HEK293 (cell line): ENCODE measurements at regions not wholly inside any gene's neighbourhood (a gene's known extent, or its start where the extent isn't known, plus 50 kb on each side); places are given as distances from the start of the nearest gene placed in this dataset.
A peak's percentile ranks its signal among the peaks of the same experiment; 100 is the strongest.

Source experiments
- CTCF ChIA-PET: fragments of 350-600 bp; formaldehyde crosslinking; extraction: SDS; loops from one replicate; lab custom pipeline; 2021; ENCODE audit warnings: antibody characterized with exemption; lab: Yijun Ruan, JAX
- POLR2A ChIA-PET: fragments of 300-600 bp; formaldehyde crosslinking; extraction: SDS; loops from one replicate; lab custom pipeline; 2020; ENCODE audit warnings: antibody characterized with exemption, inconsistent platforms; lab: Yijun Ruan, JAX
- H3K27ac ChIP-seq: fragments of 200-500 bp; sonication (Bioruptor generic); 2 replicates; pipeline ENCODE4 v1.5.1; 2014; ENCODE audit warnings: low read depth, low read length, control low read depth, inconsistent platforms; ENCODE audit errors: extremely low read depth
- H3K36me3 ChIP-seq, 2 experiments: fragments of 200-500 bp in 1 of 2; sonication (Bioruptor generic) in 1 of 2; 1 replicate in 1 of 2; 2 replicates in 1 of 2; pipeline ENCODE4 v1.5.1; 2014 to 2017; ENCODE audit warnings: inconsistent platforms in 2 of 2, low read length in 2 of 2; ENCODE audit not compliant: control insufficient read depth in 2 of 2, insufficient read depth in 1 of 2
- H3K4me1 ChIP-seq: fragments of 200-500 bp; sonication (Bioruptor generic); 2 replicates; pipeline ENCODE4 v1.5.1; 2014; ENCODE audit warnings: mild to moderate bottlenecking, low read length, inconsistent platforms; ENCODE audit not compliant: control insufficient read depth, insufficient read depth
- H3K4me3 ChIP-seq: 2 replicates; pipeline ENCODE4 v1.5.1; 2011; ENCODE audit warnings: low read depth, mild to moderate bottlenecking, control low read depth, low read length, moderate library complexity
- H3K9me3 ChIP-seq: fragments of 200-500 bp; sonication (Bioruptor generic); 2 replicates; pipeline ENCODE4 v1.5.1; 2014; ENCODE audit warnings: low read depth, low read length, inconsistent platforms; ENCODE audit not compliant: control insufficient read depth, insufficient read depth
- FEZF1 ChIP-seq: fragments of 450-650 bp; formaldehyde crosslinking; IDR thresholded peaks from 2 replicates; pipeline ENCODE4 v1.5.1; 2016; ENCODE audit warnings: missing biosample characterization, missing genetic modification characterization
- GFI1B ChIP-seq: fragments of 450-650 bp; formaldehyde crosslinking; IDR thresholded peaks from 2 replicates; pipeline ENCODE4 v1.5.1; 2016; ENCODE audit warnings: missing biosample characterization, missing genetic modification characterization
- HOXC10 ChIP-seq: sonication (generic); formaldehyde crosslinking; IDR thresholded peaks from 2 replicates; pipeline ENCODE4 v1.8.1; 2023; ENCODE audit warnings: mild to moderate bottlenecking, missing genetic modification reagents
- INSM2 ChIP-seq: fragments of 450-650 bp; formaldehyde crosslinking; IDR thresholded peaks from 2 replicates; pipeline ENCODE4 v1.5.1; 2016; ENCODE audit warnings: missing biosample characterization, missing genetic modification characterization
- KLF10 ChIP-seq: fragments of 450-650 bp; IDR thresholded peaks from 2 replicates; pipeline ENCODE4 v1.5.1; 2018; ENCODE audit warnings: missing biosample characterization, mild to moderate bottlenecking, missing genetic modification characterization
- OSR2 ChIP-seq: fragments of 450-650 bp; formaldehyde crosslinking; IDR thresholded peaks from 2 replicates; pipeline ENCODE4 v1.5.1; 2016; ENCODE audit warnings: missing biosample characterization, missing genetic modification characterization
- OVOL3 ChIP-seq: fragments of 450-650 bp; formaldehyde crosslinking; IDR thresholded peaks from 2 replicates; pipeline ENCODE4 v1.5.1; 2016; ENCODE audit warnings: missing biosample characterization, missing genetic modification characterization
- TSHZ1 ChIP-seq: fragments of 450-650 bp; formaldehyde crosslinking; IDR thresholded peaks from 2 replicates; pipeline ENCODE4 v1.5.1; 2016; ENCODE audit warnings: missing biosample characterization, missing genetic modification characterization, borderline replicate concordance
- ZBTB6 ChIP-seq: fragments of 450-650 bp; formaldehyde crosslinking; IDR thresholded peaks from 2 replicates; pipeline ENCODE4 v1.5.1; 2017; ENCODE audit warnings: missing biosample characterization, missing genetic modification characterization
- ZBTB7A ChIP-seq: fragments of 450-650 bp; formaldehyde crosslinking; IDR thresholded peaks from 2 replicates; pipeline ENCODE4 v1.5.1; 2016; ENCODE audit warnings: low read depth, missing biosample characterization, missing genetic modification characterization
- ZNF112 ChIP-seq: fragments of 450-650 bp; formaldehyde crosslinking; IDR thresholded peaks from 2 replicates; pipeline ENCODE4 v1.5.0; 2017; ENCODE audit warnings: missing biosample characterization, missing genetic modification characterization
- ZNF140 ChIP-seq: fragments of 450-650 bp; formaldehyde crosslinking; IDR thresholded peaks from 2 replicates; pipeline ENCODE4 v1.5.1; 2016; ENCODE audit warnings: missing biosample characterization, missing genetic modification characterization
- ZNF169 ChIP-seq: fragments of 450-650 bp; formaldehyde crosslinking; IDR thresholded peaks from 2 replicates; pipeline ENCODE4 v1.5.1; 2016; ENCODE audit warnings: missing biosample characterization, missing genetic modification characterization
- ZNF24 ChIP-seq: fragments of 450-650 bp; formaldehyde crosslinking; IDR thresholded peaks from 2 replicates; pipeline ENCODE4 v1.5.1; 2016; ENCODE audit warnings: missing biosample characterization, missing genetic modification characterization
- ZNF248 ChIP-seq: fragments of 450-650 bp; formaldehyde crosslinking; IDR thresholded peaks from 2 replicates; pipeline ENCODE4 v1.5.1; 2017; ENCODE audit warnings: missing biosample characterization, missing genetic modification characterization
- ZNF341 ChIP-seq: fragments of 450-650 bp; formaldehyde crosslinking; IDR thresholded peaks from 2 replicates; pipeline ENCODE4; 2016; ENCODE audit warnings: low read depth, missing biosample characterization, missing genetic modification characterization
- ZNF366 ChIP-seq: fragments of 450-650 bp; formaldehyde crosslinking; conservative IDR thresholded peaks from 2 replicates; pipeline ENCODE4 v1.5.1; 2016; ENCODE audit warnings: missing biosample characterization, missing genetic modification characterization
- ZNF580 ChIP-seq: fragments of 450-650 bp; formaldehyde crosslinking; IDR thresholded peaks from 2 replicates; pipeline ENCODE4 v1.5.1; 2016; ENCODE audit warnings: missing biosample characterization, missing genetic modification characterization
- ZNF596 ChIP-seq: fragments of 450-650 bp; IDR thresholded peaks from 2 replicates; pipeline ENCODE4 v1.5.0; 2018; ENCODE audit warnings: missing biosample characterization, mild to moderate bottlenecking, missing genetic modification characterization, moderate library complexity
- ZNF654 ChIP-seq: fragments of 450-650 bp; formaldehyde crosslinking; IDR thresholded peaks from 2 replicates; pipeline ENCODE4 v1.5.1; 2016; ENCODE audit warnings: low read depth, missing biosample characterization, missing genetic modification characterization
- ZNF707 ChIP-seq: fragments of 450-650 bp; formaldehyde crosslinking; IDR thresholded peaks from 2 replicates; pipeline ENCODE4 v1.5.1; 2016; ENCODE audit warnings: missing biosample characterization, missing genetic modification characterization
- ZSCAN23 ChIP-seq: fragments of 450-650 bp; formaldehyde crosslinking; IDR thresholded peaks from 2 replicates; pipeline ENCODE4 v1.5.1; 2016; ENCODE audit warnings: missing biosample characterization, missing genetic modification characterization

GRCh38 chr9:78972303-78972999 lies 599.3 kb upstream of the TLE4 start (continued):
- TF ChIP-seq GFI1B (tag by site-specific recombination) (no peak), ZBTB7A (tag by site-specific recombination) (no peak), ZBTB6 (tag by site-specific recombination) (no peak), ZNF248 (tag by site-specific recombination) (no peak), HOXC10 (CRISPR knock-in tag) (no peak), ZNF654 (tag by site-specific recombination) (no peak), INSM2 (no peak), ZNF24 (no peak), ZNF112 (tag by site-specific recombination) (no peak), ZNF140 (tag by site-specific recombination) (no peak), KLF10 (no peak)

GRCh38 chr9:78973907-78974306 lies 597.9 kb upstream of the TLE4 start:
- Histone ChIP-seq H3K9me3 (no peaks in the 10 kb centered on the region), H3K4me3 (no peak overlapping the region), H3K27ac (no peak overlapping the region), H3K4me1 (no peaks in the 10 kb centered on the region), H3K36me3 (no peaks in the 10 kb centered on the region)
- 0 out of 2 replicates have a peak, but pooled peaks have one; percentile 12 for TF ChIP-seq FEZF1 (tag by site-specific recombination)
- no peak for TF ChIP-seq ZNF580 (tag by site-specific recombination)
- no peak for TF ChIP-seq ZNF341 (tag by site-specific recombination)
- no peak for TF ChIP-seq ZNF596 (tag by site-specific recombination)
- peak; percentile 26; the same call in 1 of the 2 replicates for TF ChIP-seq ZNF366 (tag by site-specific recombination)
- TF ChIP-seq ZNF707, result no peak
- CTCF ChIA-PET, result no interaction called here
- POLR2A ChIA-PET, result no interaction called here

- Histone ChIP-seq H3K9me3 (no peaks in the 10 kb centered on the region), H3K27ac (no peak overlapping the region), H3K36me3 (no peaks in the 10 kb centered on the region), H3K4me3 (no peak overlapping the region), H3K4me1 (no peaks in the 10 kb centered on the region)
- POLR2A ChIA-PET, result no interaction called here
- CTCF ChIA-PET, result no interaction called here
- TF ChIP-seq OVOL3 (no peak), OSR2 (tag by site-specific recombination) (peak; percentile 74), ZNF169 (no peak), TSHZ1 (tag by site-specific recombination) (no peak), ZSCAN23 (tag by site-specific recombination) (no peak)
These were observed 588.9 kb upstream of the TLE4 start for GRCh38 chr9:78982849-78983248.
